Jurkat, Clone E6-1 (cell line): ENCODE measurements at regions not wholly inside any gene's neighbourhood (a gene's known extent, or its start where the extent isn't known, plus 50 kb on each side); places are given as distances from the start of the nearest gene placed in this dataset.
"Not testable (repeated sequence)": the region's sequence is repeated elsewhere in the genome, so short reads cannot be mapped to it uniquely, and the experiment has no call there.

ENCODE experiments used
- DNase-seq: peaks from one replicate; pipeline ENCODE4 v3.0.0-alpha.2; 2011; ENCODE audit warnings: low read depth, low spot score
- H3K4me3 ChIP-seq: 2 replicates; pipeline ENCODE4 v1.5.1; 2011; ENCODE audit warnings: mild to moderate bottlenecking, low read length, control low read depth, moderate library complexity

GRCh38 chr5:117671551-117671950 lies 1096.9 kb upstream of the SEMA6A start:
- no peak overlapping the region for H3K4me3 ChIP-seq
- no peak for DNase-seq

DNA sequence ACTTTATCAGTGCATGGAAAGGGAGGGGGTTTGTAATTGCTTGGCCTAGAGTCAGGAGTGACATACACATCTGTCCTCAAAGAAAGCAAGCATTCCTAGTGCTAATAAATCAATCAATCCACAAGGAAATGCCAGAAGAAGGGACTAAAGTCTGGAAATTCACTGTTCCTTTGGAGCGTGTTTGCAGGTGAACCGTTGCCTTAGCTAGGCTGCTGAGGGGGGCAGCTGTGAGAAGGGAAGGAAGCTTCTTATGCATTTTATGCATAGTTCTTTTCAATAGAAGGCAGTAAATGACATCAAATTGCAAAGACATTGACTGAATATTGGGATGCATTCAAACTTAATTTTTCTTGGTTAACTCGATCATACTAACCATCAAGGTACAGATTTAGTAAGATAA lies 1092.5 kb upstream of the SEMA6A start:
- DNase-seq: no peak
- no peak overlapping the region for H3K4me3 ChIP-seq

- H3K4me3 ChIP-seq: no peak overlapping the region
- DNase-seq: no peak
Observed at GRCh38 chr5:117665121-117665520, 1090.5 kb upstream of the SEMA6A start.

DNA sequence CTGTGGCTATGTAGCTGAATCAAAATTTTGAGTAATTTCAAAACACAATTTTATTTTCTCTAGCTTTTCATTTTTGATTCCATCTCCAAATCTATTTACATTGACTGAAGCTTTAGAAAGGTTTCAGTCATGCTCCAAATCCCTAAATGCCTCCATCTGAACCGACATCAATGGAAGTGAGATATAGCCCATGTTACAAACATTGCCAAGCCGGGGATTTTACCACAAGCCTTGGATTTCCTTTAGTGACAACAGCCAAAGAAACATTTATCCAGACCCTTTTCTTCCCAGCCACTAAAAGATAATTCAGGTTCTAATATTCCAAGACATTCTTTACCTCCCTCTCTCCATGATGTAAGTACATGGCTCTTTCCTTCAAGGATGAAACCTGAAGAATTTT lies 1087.7 kb upstream of the SEMA6A start:
- no peak for DNase-seq
- H3K4me3 ChIP-seq: no peak overlapping the region

GRCh38 chr5:117657541-117657940 lies 1082.9 kb upstream of the SEMA6A start:
- no peak overlapping the region for H3K4me3 ChIP-seq
- DNase-seq: no peak

DNA sequence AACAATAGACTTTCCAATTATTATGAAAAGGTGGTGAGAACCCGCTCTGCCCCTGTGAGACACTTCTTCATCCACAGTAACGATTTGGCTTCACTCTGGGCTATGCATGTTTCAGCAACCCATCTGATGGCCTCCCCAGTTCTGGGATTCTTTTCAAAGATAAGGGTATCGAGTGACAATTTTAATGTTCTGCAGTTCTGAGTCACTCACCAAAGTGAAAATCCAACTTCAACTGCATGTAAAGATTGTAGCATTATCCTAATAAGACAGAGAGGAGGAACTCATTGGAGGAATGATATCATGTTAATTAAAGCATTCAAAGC lies 1078.3 kb upstream of the SEMA6A start:
- no peak for DNase-seq

DNA sequence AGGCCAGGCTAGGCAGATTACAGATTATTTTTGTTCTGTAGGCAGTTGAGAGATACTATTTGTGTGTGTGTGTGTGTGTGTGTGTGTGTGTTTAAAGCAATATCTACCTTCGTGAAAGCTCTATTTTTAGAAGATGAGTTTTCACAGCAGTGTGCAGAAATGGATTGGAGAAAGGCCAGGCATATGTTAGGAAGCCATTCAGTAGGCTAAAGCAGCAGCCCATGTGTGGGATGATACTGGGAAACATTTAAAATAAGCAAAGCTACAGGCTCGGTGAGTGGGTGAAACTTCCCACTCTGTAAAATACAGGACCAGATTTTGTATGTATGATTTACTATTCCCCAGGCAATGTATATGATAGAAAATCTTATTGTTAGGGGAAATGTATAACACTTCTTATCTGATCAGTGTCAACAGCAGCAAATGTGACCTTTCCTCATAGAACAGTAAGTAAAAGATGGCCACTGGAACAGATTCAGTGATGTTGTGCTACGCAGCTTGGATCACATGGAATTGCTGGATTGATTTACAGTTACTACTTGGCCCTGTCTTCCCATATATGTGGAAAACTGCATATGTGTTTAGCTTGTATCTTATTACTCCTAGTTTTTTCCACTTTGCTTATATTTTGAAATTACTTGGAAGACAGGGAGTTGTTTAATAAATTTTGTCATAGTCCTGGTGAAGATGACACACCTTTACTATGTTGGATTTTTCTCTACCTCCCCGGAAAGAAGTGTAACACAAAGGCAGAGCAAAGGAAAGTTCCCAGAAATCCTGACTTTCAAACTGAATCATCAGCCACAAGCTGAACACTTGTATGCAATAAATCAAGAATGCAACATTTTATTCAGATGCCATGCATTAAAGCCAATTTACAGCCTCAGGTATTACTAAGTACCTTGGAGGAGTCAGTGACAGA lies 1077.7 kb upstream of the SEMA6A start:
- H3K4me3 ChIP-seq: no peak overlapping the region
- DNase-seq: no peak

More for the DNA sequence above, 1078.3 kb upstream of the SEMA6A start:
- no peak overlapping the region for H3K4me3 ChIP-seq

DNA sequence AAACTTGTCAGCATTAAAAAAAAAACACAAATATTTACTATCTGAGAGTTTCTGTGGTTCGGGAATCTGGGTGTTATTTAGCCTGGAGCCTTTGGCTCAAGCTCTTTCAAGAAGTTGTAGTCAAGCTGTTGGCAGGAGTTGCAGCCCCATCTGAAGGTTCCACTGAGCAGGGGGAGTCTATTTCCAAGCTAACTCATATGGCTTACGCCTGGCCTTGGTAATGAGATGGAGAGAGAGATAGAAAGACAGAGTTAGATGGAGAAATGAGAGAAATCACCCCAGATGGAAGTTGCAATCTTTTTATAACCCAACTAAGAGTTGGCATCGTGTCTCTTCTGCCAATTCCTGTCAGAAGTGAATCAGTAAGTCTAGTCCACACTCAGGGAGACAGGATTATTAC lies 1075.2 kb upstream of the SEMA6A start:
- no peak overlapping the region for H3K4me3 ChIP-seq
- DNase-seq: no peak

- DNase-seq: no peak
- H3K4me3 ChIP-seq: no peak overlapping the region
Observed at GRCh38 chr5:117645400-117645799, 1070.8 kb upstream of the SEMA6A start.

GRCh38 chr5:117638581-117638980 lies 1064.0 kb upstream of the SEMA6A start:
- no peak for DNase-seq
- H3K4me3 ChIP-seq: no peak overlapping the region

GRCh38 chr5:117633093-117633492 lies 1058.5 kb upstream of the SEMA6A start:
- DNase-seq: no peak
- H3K4me3 ChIP-seq: no peak overlapping the region

DNA sequence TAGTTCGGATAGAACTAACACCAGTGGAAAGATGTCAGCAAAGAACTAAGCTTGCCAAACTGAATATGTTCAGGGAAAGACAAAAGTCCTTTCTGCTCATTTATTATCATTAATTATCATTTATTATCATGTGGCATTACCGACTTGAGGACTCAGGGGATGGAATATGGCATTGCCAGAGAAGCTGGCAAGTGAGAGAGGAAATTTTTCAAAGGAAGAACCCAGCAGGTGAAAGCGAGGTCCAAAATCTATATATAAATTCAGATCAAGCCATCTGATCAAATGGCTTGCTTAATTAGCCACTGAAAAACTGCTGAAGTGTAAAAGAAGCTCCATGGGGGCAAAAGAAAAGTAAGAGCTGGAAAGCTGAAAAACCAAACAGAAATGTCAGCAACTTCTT lies 1049.6 kb upstream of the SEMA6A start:
- DNase-seq: no peak
- no peak overlapping the region for H3K4me3 ChIP-seq

- H3K4me3 ChIP-seq: no peak overlapping the region
- DNase-seq: no peak
Observed at GRCh38 chr5:117623042-117623805, 1048.6 kb upstream of the SEMA6A start.

GRCh38 chr5:117621921-117622320 lies 1047.3 kb upstream of the SEMA6A start:
- H3K4me3 ChIP-seq: no peak overlapping the region
- DNase-seq: no peak

- H3K4me3 ChIP-seq: no peak overlapping the region
- DNase-seq: no peak
Observed at GRCh38 chr5:117615226-117615625, 1040.6 kb upstream of the SEMA6A start.

DNA sequence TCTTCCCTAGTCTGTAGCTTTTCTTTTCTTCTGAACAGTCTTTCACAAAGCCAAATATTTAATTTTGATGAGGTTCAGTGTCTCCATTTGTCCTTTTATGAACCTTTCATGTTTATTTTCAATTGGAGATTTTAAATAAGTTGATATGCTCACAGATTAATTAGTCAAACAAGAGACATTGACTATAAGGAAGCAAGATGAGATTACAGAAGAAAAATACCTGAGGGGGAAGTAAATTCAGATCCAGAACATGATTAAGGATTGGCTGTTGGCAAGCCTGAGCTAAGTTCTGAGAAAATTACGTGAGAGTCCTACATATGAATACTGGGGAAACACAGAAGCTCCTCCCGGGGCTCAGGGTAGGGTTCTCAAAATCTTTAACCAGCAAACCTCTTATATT lies 1039.8 kb upstream of the SEMA6A start:
- H3K4me3 ChIP-seq: no peak overlapping the region
- no peak for DNase-seq

- no peak overlapping the region for H3K4me3 ChIP-seq
- DNase-seq: no peak
Observed at GRCh38 chr5:117604845-117605244, 1030.2 kb upstream of the SEMA6A start.

GRCh38 chr5:117599811-117600210 lies 1025.2 kb upstream of the SEMA6A start:
- not testable (repeated sequence) for DNase-seq, H3K4me3 ChIP-seq

- DNase-seq: no peak
- H3K4me3 ChIP-seq: no peak overlapping the region
Observed at GRCh38 chr5:117594166-117594565, 1019.5 kb upstream of the SEMA6A start.

GRCh38 chr5:117590944-117591343 lies 1016.3 kb upstream of the SEMA6A start:
- peak; percentile 10 for DNase-seq
- no peak overlapping the region for H3K4me3 ChIP-seq
